GM18508 (cell line): ENCODE measurements at regions not wholly inside any gene's neighbourhood (a gene's known extent, or its start where the extent isn't known, plus 50 kb on each side); places are given as distances from the start of the nearest gene placed in this dataset.
"Not testable (repeated sequence)": the region's sequence is repeated elsewhere in the genome, so short reads cannot be mapped to it uniquely, and the experiment has no call there.

Experiments used
- ATAC-seq: cut with Tn5 transposase; IDR thresholded peaks from one replicate; pipeline ENCODE4 v1.9.1; 2021; ENCODE audit warnings: moderate number of reproducible peaks; ENCODE audit not compliant: insufficient read depth, unreplicated experiment

- no peak for ATAC-seq
Observed at GRCh38 chr3:115381931-115382330, 234.8 kb upstream of the ZBTB20 start.

- no peak for ATAC-seq
Observed at GRCh38 chr3:115384381-115384780, 237.3 kb upstream of the ZBTB20 start.

- no peak for ATAC-seq
Observed at GRCh38 chr3:115385774-115386730, 237.3 kb upstream of the GAP43 start.

- no peak for ATAC-seq
Observed at GRCh38 chr3:115388166-115388565, 235.1 kb upstream of the GAP43 start.

GRCh38 chr3:115388811-115389210 is 234.5 kb upstream of the GAP43 start:
- no peak for ATAC-seq

- no peak for ATAC-seq
Observed at GRCh38 chr3:115396801-115397200, 226.5 kb upstream of the GAP43 start.

GRCh38 chr3:115397433-115397832 is 225.9 kb upstream of the GAP43 start:
- ATAC-seq: no peak

- ATAC-seq: no peak
Observed at GRCh38 chr3:115398506-115398905, 224.8 kb upstream of the GAP43 start.

GRCh38 chr3:115399750-115400149 is 223.6 kb upstream of the GAP43 start:
- ATAC-seq: no peak

GRCh38 chr3:115401298-115401697 is 222.0 kb upstream of the GAP43 start:
- ATAC-seq: no peak

GRCh38 chr3:115401851-115402501 is 221.3 kb upstream of the GAP43 start:
- ATAC-seq: no peak

GRCh38 chr3:115402651-115403050 is 220.7 kb upstream of the GAP43 start:
- ATAC-seq: no peak

GRCh38 chr3:115403786-115404185 is 219.5 kb upstream of the GAP43 start:
- ATAC-seq: no peak

- no peak for ATAC-seq
Observed at GRCh38 chr3:115409596-115409995, 213.7 kb upstream of the GAP43 start.

- ATAC-seq: not testable (repeated sequence)
Observed at GRCh38 chr3:115414610-115415009, 208.7 kb upstream of the GAP43 start.

- ATAC-seq: no peak
Observed at GRCh38 chr3:115415246-115415996, 207.9 kb upstream of the GAP43 start.

- no peak for ATAC-seq
Observed at GRCh38 chr3:115418583-115418982, 204.7 kb upstream of the GAP43 start.

GRCh38 chr3:115420086-115420485 is 203.2 kb upstream of the GAP43 start:
- ATAC-seq: no peak

GRCh38 chr3:115423170-115423569 is 200.1 kb upstream of the GAP43 start:
- ATAC-seq: no peak

- no peak for ATAC-seq
Observed at GRCh38 chr3:115428841-115429240, 194.5 kb upstream of the GAP43 start.

- ATAC-seq: no peak
Observed at GRCh38 chr3:115436767-115437301, 186.5 kb upstream of the GAP43 start.
